HG03103 (cell line): ENCODE measurements at regions not wholly inside any gene's neighbourhood (a gene's known extent, or its start where the extent isn't known, plus 50 kb on each side); places are given as distances from the start of the nearest gene placed in this dataset.

Source experiments
- ATAC-seq: cut with Tn5 transposase; IDR thresholded peaks from one replicate; pipeline ENCODE4 v1.9.1; 2021; ENCODE audit warnings: low read depth; ENCODE audit not compliant: unreplicated experiment

DNA sequence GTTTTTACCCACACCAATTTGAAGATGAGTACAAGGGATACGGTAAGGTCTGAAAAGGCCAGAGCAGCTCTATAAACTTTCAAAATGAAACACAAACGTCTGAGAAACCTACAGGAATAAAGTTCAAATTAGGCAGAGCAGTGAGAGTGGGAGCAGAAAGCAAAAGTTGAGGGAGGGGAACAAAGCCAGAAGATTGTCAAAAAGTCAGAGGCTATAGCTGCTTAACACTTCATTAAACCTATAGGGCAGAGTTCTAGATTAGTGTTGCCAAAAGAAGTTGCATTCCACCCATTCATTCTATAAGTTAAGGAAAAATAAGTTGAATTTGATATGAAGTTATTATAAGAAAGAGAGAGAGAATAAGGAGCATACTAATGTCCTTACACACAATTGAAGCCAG lies 309.6 kb upstream of the CD180 start:
- no peak for ATAC-seq

DNA sequence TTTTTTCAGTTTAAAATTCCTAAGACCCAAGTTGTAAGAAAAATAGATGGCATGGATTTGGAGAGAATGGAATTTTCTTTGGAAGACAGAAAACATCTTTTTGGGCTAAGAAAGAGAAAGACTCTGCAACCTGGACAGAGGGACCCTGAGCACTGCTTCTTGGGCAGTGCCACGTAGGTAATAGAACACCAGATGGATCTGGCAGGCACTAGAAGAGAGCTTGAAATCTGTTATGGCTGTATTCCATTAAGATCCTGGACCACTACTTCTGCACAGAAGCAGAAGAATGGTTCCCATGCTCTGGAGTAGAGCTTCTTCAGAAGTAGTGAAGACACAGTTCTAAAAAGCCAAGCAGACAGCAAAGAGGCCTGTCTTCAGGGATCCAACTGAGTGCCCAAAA lies 306.4 kb upstream of the CD180 start:
- no peak for ATAC-seq

DNA sequence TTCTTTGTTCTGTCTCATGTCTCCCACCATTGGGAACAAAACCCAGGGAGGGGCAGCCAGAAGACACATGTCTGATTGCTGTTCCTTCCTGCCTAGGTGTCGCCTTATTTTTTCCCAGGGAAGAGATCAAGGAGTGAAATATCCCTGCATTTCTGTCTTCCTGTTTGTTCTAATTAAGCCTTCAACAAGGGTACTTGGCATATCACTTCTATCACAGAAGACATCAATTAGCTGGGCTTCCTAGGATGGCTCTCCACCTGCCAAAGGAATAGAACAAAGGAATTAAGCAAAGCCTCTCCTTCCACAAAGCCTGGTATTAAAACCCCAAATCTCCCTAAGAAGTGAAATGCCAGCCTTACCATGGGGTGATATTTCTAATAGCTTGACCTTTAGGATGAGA lies 299.5 kb upstream of the CD180 start:
- ATAC-seq, result no peak

DNA sequence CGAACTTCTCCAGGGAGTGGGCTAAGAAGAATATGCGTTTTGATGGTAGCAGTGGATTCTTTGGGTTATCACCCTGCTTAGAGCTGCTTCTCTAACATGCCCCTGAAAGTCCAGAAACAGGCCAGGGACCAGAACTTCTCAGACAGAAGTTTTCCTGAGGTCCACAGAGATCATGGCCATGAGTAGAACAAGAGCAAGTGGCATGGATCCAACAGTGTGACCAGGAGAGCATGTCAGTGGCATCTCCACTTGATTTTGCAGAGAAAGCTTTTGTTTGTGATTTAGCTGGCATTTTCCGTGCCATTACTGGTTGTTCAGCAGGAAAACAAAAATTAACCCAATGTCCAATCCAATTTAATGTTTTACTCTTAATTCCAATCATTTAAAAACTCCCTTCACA lies 298.5 kb upstream of the CD180 start:
- ATAC-seq, result no peak

DNA sequence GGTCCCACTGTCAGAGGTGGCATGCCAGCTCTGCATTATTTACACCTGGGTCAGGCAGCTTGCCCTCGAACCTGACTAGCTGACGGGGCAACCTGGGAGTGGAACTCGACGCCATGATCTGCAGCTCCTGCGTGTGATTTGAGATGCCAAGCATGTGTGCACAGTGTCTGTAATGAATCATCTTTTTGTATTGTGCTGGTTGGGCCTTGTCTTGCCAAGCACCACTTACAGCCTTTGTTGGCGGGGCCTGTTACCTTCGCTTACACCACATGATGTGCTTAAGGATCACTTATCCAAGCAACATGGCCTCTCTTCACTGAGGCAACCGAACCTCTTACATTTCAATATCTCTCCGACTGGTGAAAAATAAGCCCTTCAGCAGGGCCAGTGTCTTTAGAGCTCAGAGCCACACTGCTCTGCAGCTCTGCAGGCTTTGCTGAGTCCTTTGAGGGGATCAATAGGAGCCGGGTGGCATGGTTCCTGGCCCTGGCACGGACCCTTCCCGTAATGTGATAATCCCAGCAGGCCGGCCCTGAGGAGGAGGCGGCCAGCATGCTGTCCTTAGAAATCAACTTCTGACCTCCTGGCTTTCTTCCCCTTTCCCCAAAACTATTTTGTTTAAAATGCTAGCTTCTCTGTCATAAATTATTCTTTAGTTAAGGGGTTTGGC lies 297.7 kb upstream of the CD180 start:
- no peak for ATAC-seq

DNA sequence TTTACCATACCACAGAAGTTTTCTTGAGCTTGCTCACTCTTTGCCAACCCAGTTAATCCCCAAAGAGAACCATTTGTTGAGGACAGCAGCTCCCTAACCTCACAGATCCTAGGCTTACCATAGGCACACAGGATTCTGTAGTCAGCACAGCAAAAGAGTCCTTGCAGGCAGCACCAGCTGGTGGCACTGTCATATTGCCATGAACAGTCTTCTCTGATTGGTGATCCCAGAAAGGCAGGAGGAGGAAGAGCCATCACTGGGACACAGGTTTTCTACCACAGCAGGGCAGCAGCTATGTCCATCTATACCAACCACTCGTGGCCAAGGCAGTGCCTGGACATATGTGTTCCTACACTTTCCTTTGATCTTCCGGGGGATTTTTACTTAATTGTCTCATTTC lies 297.1 kb upstream of the CD180 start:
- ATAC-seq, result no peak

DNA sequence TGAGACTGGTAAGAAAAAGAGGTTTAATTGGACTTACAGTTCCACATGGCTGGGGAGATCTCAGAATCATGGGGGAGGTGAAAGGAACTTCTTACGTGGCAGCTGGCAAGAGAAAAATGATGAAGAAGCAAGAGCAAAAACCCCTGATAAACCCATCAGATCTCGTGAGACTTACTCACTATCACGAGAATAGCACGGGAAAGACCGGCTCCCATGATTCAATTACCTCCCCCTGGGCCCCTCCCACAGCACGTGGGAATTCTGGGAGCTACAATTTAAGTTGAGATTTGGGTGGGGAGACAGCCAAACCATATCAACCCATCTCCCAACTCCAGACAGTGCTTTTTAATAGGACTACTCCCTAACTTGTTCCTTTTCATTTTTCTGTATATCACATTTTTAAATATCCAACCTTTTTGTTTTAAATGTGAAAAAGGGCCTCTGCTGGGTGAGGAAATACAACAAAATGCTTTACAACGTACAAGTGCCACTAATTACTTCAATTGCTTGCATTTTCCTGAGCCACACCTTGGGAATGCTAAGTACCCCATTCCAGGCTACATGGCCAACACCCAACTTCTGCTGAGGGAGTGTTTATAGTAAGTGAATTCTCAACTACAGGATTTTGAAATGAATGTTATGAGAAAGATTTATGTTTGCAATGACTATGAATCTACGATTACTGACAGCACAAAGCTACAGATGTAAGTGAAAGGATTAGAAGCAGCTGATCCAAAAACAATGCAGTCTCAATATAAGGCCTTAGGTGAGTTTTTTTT lies 294.1 kb upstream of the CD180 start:
- ATAC-seq, result no peak

DNA sequence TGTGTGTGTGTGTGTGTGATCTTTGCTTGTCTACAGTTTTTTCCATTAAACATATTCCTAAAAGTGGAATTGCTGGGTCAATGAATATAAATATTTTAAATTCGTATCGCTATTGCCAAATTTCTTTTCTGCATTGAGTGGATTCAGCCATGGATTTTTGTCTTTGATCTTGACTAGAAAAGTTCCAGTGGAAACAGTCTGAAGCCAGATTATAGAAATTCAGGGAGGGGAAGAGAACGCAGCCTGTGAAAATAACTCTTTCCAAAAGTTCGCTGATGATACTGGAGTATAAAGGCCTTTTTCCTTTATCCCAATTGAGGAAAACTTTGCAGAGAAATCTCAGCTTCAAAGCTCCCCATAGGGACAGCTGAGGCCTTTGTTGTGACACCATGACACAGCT lies 292.3 kb upstream of the CD180 start:
- ATAC-seq, result no peak

DNA sequence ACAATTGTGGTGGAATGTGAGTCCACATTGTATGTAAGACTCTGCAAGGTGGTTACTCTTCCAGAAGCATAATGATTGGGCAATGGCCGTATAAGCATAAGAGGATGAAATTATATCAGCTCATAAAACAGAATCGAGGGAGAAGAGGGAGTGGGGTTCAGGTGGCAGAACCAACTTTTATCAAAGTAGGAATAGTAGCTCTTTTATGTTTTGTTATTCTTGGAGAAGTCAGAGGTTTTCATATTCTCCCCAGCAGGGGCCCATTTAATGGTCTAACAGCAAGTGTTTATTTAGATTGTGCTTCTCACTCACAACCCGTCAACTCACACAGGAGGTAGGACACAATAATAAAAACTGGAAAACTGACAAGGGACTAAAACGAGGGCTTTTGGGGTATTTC lies 291.3 kb upstream of the CD180 start:
- ATAC-seq, result no peak

DNA sequence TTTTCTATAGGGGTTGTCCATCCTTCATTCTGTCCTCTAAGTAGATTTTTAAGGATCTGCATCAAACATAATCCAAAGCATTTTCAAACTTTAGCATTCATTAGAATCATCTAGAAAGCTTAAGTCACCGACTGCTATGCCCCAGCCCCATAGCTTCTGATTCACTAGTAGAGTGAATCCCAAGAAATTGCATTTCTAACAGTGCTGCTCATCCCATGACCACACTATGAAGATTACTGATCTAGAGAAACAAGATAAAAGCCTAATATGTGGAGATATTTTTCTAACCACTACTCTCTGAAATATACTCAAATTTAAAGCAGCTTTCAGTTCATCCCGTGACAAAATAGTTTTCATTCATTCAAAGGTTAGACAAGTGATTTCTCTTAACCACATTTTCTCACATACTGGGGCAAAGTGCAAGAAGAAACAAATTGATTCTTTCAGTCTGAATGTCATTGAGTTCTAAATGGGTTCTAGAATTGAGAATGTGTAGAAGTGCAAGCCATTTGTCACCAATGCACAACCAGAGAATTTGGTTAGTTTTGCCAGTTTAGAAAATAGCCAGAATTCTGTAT lies 286.9 kb upstream of the CD180 start:
- ATAC-seq, result no peak

DNA sequence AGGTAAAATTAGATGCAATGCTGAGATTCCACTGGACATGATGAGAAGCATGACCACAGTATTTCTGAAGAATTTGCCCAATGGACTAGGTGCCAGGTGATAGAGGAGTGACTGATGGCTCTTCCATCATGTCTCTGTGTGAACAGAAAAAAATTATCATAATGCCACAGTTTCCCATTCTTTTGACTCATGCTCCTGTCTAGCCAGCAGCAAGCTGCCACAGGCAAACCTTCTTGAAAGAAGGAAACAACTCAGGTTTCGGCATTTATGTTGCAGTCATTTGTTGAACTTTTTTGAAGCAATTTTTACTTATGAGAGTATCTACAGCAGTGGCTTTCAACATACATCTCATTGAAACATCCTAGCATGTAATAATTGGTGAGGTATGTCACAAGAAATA lies 284.8 kb upstream of the CD180 start:
- no peak for ATAC-seq

DNA sequence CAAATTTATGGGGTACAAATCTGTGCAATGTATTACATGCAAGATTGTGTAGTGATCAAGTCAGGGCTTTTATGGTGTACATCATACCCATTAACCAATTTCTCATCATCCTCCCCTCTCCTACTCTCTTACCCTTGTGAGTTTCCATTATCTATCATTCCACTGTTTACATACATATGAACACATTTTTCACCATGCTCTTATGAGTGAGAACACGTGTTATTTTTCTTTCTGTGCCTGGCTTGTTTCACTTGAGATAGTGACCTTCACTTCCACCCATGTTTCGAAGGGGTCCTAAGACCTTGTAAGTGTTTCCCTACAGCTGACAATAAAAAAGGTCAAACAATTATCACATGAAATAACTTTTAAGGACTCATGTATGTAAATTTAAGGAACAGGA lies 281.7 kb upstream of the CD180 start:
- no peak for ATAC-seq

DNA sequence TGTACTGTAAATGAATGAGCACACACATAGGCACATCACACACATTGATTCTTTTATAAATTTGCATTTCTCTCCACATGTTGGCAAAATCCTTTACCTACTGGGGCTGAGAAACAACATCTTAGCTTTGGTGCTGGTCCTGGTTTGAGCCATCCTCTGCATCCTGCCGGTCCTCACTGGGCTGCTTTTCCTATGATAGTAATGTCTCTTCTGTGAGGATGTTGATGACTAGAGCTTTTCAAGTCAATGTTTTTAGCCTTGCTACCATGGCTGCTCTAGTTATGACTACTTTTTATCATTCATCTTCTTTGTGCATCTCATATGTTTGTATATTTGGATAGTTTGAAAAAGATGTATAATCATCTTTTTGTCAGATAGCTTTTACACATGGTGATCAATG lies 280.4 kb upstream of the CD180 start:
- ATAC-seq, result no peak

DNA sequence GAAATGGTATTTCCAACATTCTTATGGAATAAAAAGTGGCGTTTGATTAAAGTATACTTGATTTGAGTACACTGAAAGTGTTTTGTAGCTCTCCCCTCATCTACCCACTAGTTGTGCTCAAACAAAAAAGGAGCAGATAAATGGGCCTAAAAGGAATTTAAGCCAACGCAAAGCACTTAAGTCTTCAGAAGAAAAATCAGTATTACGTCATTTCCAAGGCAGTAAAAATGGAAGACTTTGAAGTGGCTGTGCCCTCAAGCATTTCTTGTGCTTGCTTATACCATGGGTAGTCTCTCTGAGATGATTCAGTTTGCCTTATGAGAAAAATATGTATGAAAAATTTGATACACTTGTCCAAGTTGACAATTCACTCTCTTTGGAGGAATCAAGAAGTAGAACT lies 279.9 kb upstream of the CD180 start:
- no peak for ATAC-seq

DNA sequence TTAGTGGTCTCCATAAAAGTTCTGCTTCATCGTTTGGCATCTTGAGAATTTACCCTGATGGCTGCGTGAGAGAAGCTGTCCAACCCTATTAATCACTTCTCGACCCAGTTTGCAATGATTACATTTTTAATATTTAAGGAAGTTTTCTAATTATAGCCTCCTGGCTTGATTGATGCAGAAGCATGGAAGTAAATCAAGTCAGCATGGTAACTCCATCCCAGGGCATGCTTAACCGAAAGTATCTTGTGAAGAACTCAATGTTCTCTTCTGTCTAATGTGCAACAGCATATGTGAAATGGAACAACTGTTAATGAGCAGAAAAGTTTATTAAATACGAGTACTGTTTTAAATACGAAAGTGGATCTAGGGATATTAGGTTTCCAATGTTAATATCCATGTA lies 278.9 kb upstream of the CD180 start:
- ATAC-seq, result no peak

DNA sequence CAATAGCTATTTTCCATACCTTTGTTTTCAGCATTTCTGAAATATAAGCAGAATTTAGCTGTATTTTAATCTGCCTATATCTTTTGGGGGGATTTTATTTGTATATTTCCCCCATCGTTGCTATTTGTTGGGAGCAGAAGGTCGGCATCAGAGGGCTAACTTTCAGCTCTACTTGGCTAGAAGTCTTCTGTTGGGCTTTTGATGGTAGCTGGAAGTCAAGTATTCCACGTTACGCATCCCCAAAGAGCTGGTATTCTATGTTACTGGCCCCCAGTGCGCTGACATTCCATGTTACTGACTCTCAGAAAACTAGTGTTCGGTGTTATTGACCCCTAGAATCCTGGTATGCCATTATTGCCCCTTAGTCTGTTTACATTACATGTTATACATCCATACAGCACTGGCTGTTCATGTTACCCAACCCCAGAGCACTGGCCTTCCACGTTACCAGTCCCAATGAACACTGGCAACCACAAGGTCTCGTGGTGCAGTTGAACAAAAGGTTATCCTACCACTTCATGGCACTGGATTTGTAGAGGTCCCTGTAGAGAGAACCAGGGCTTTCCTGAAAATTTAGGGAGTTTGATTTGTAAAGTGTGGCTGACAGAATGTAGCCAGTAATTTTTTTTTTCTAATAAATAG lies 278.1 kb upstream of the CD180 start:
- no peak for ATAC-seq

DNA sequence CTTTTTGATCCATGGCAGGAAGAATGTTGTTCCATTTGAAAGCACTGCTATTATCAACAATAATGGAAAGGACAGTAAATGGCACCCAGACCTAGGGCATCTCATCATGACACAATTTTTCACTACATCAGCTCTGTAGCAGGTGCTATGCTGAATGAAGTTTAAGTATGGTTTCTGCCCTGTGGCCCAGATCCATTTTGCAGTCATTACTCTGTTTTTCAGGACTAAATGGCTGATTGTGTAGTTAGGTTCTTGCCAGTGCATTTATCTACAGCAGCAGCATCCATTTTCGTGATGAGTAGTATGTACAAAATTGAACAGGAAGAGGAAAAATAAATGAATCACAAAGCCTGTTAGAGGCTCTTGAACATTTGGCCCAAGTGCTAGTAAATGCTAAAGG lies 270.5 kb upstream of the CD180 start:
- ATAC-seq, result no peak

DNA sequence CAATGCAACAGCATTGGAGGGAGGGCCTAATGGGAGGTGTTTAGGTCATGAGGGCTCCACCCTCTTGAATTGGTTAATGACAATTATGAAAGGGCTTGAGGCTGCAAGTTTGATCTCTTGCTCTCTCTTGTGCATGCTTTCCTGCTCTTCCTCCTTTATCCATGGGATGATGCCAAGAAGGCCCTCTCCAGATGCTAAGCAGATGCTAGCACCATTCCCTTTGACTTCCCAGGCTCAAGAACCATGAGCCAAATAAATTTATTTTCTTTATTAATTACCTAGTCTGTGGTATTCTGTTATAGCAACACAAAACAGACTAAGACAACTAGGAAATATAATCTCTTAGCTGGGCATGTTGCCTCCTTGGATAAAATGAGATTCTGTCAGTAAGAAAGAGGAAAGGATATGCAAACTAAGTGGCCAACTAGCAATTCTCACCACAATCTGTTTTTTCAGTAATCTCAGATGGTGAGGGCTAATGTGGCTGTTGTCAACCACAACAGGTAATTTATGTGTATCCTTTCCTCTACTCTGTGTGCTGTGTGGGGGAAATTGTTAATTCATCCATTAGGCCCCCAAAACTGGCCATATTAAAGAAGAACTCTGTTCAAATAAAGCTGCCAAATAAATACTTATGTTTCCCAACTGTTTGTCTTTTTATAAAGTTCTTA lies 269.1 kb upstream of the CD180 start:
- ATAC-seq, result no peak

DNA sequence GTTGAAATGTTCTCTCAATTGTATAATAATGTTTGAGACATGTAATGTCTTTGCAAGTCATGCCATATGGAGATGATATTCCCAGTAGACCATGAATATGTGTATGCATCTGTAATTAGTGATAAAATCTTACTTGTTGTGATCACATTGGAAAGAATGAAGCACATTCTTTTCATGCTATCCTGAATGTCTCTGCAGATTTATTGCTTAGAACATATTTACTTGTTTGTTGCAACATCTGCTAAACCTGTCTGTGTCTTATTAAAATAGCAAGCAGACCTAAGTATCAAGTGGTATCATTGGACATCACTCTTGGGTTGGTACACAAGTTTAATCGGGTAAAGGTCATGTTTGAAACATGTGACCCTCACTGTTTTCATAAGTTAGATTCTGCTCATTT lies 265.5 kb upstream of the CD180 start:
- ATAC-seq, result no peak

DNA sequence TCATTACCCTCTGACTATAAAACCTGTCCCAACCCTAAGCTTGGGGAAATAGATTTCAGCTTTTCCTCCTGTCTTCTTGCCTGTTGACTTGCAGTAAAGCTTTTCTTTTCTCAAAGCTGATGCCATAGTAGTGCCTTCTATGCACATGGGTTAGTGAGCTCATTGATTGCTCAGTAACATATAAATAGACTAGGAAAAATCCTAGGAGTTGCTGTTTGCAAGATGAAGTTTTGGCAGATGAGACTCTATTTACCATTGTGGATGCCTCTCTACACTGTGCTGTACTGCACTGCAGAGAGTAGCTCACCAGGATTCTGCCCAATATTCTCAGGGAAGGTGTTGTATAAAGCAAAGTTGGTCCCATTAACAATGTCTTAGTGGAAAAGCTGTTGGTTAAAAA lies 262.7 kb upstream of the CD180 start:
- ATAC-seq, result no peak

DNA sequence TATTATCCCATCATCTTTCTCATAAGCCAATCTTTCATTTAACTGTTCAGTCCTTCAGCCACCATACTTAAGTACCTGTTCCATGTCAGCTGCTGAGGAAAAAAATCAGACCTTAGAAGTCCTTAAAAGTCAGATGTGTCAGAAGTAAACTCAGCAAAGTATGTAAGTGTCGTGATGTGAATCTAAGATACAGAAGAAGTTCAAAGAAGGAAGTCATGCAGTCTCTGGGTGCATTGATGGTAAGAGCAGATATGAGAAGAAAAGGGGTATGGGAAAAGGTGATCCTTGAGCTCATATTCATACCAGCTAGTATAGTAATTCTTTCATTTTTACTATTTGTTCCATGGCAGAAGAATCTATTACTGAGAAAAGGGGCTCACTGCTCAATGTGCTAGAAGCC lies 259.4 kb upstream of the CD180 start:
- no peak for ATAC-seq
